PC-3 (cell line): ENCODE measurements at regions not wholly inside any gene's neighbourhood (a gene's known extent, or its start where the extent isn't known, plus 50 kb on each side); places are given as distances from the start of the nearest gene placed in this dataset.

Experiments used
- ATAC-seq: fragments of 200-7000 bp; cut with Tn5 transposase; 2 replicates; pipeline ENCODE4 v1.9.1; 2020; ENCODE audit warnings: mild to moderate bottlenecking, moderate library complexity
- BruUV-seq: library from RNA; stranded (reverse); fragments of 400-500 nt; replicated peaks from 2 replicates; lab custom pipeline; 2021; lab: Mats Ljungman, UMichigan
- CTCF ChIA-PET: fragments of 300-600 bp; sonication (Branson Sonifier 250); formaldehyde crosslinking; loops from one replicate; lab custom pipeline; 2022; ENCODE audit warnings: antibody characterized with exemption; lab: Charles Lee
- POLR2A ChIA-PET: fragments of 300-600 bp; sonication (Branson Sonifier 250); formaldehyde crosslinking; loops from one replicate; lab custom pipeline; 2022; ENCODE audit warnings: antibody characterized with exemption; ENCODE audit not compliant: unreplicated experiment; lab: Charles Lee
- DNase-seq: peaks from one replicate; pipeline ENCODE4 v3.0.0-alpha.2; 2015
- H2AFZ ChIP-seq: fragments of 300-600 bp; sonication (generic); 2 replicates; pipeline ENCODE4 v1.6.0; 2016; ENCODE audit warnings: antibody characterized with exemption, low read length
- H3F3A ChIP-seq: fragments of 300-600 bp; sonication (generic); one replicate; pipeline ENCODE4 v1.6.0; 2017; ENCODE audit warnings: antibody characterized with exemption, low read length, control low read depth, mild to moderate bottlenecking; ENCODE audit not compliant: unreplicated experiment
- H3K27ac ChIP-seq: fragments of 300-600 bp; sonication (generic); 2 replicates; pipeline ENCODE4 v1.5.1; 2016; ENCODE audit warnings: mild to moderate bottlenecking, low read length
- H3K27me3 ChIP-seq: fragments of 300-600 bp; sonication (generic); 2 replicates; pipeline ENCODE4 v1.6.1; 2016; ENCODE audit warnings: low read length, mixed read lengths
- H3K36me3 ChIP-seq: fragments of 300-600 bp; sonication (generic); 2 replicates; pipeline ENCODE4 v1.6.1; 2016; ENCODE audit warnings: low read depth, mixed run types, low read length, mixed read lengths
- H3K4me1 ChIP-seq: fragments of 300-600 bp; sonication (generic); 2 replicates; pipeline ENCODE4 v1.5.1; 2016; ENCODE audit warnings: low read length; ENCODE audit not compliant: insufficient read depth
- H3K4me2 ChIP-seq: fragments of 300-600 bp; sonication (generic); 2 replicates; pipeline ENCODE4 v1.6.0; 2016; ENCODE audit warnings: low read length
- H3K4me3 ChIP-seq: fragments of 300-600 bp; sonication (generic); 2 replicates; pipeline ENCODE4 v1.5.1; 2016; ENCODE audit warnings: mild to moderate bottlenecking, low read length, mixed read lengths
- H3K79me2 ChIP-seq: fragments of 300-600 bp; sonication (generic); 2 replicates; pipeline ENCODE4 v1.6.1; 2017; ENCODE audit warnings: low read length, mixed read lengths
- H3K9ac ChIP-seq: fragments of 300-600 bp; sonication (generic); 2 replicates; pipeline ENCODE4 v1.6.0; 2016; ENCODE audit warnings: mild to moderate bottlenecking, low read length
- H3K9me2 ChIP-seq: fragments of 300-600 bp; sonication (generic); replicated peaks from 2 replicates; pipeline ENCODE4 v1.6.1; 2016; ENCODE audit warnings: mixed run types, low read length, mixed read lengths
- H3K9me3 ChIP-seq: fragments of 300-600 bp; sonication (generic); 2 replicates; pipeline ENCODE4 v1.6.1; 2016; ENCODE audit warnings: low read length, mixed read lengths
- H4K20me1 ChIP-seq: fragments of 300-600 bp; sonication (generic); 2 replicates; pipeline ENCODE4 v1.6.1; 2016; ENCODE audit warnings: low read length, mixed read lengths
- EZH2 ChIP-seq: fragments of 300-600 bp; sonication (generic); IDR thresholded peaks from one replicate; pipeline ENCODE4 v1.6.1; 2017; ENCODE audit warnings: antibody characterized with exemption, mild to moderate bottlenecking, low read length; ENCODE audit not compliant: unreplicated experiment
- EZH2phosphoT487 ChIP-seq: fragments of 300-600 bp; sonication (generic); IDR thresholded peaks from 2 replicates; pipeline ENCODE4 v1.6.1; 2018; ENCODE audit warnings: mild to moderate bottlenecking, antibody characterized with exemption, low read length, borderline replicate concordance
- intact Hi-C: fragments of 100-400 bp; cut with micrococcal nuclease; formaldehyde crosslinking; loops from 2 replicates; pipeline ENCODE4 v1.9.0; 2023
- TF ChIP-seq, protein P1 (sequence below): fragments of 300-600 bp; sonication (generic); conservative IDR thresholded peaks from 2 replicates; pipeline ENCODE4 v1.5.1; 2017; ENCODE audit warnings: antibody characterized with exemption, low read depth, mild to moderate bottlenecking, low read length

DNA sequence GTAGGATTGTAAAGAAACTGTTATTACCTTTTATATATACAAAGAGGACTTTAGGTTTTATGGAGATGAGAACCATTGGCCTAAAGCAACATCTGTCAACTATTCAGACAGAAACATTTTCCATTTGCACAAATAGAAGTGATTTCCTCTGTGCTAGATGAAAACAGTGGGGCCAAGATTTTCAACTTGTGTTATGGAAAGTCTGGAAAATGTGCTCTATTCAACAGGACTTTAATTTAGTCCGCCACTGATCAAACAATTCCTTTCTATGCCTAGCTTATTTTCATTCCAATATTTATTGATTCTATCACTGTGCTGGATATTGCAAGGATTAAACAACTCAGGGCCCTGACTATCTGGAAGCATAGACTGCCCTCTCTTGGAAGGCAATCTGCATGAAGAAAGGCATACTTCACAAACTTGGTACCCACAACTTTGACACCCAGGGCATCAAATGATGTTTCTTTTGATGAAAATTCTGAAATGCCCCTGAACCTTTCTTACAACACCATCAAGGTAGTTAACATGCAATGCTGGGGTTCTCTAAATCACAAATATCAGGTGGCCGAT lies 126.6 kb upstream of the HMHB1 start:
- Histone ChIP-seq H3K9me2 (no peaks in the 10 kb centered on the region), H3K9ac (no peak overlapping the region), H3K27ac (no peak overlapping the region), H2AFZ (no peak overlapping the region), H3F3A (peaks cover 3% of the 10 kb centered on the region), H3K79me2 (no peaks in the 10 kb centered on the region), H3K4me3 (no peak overlapping the region), H3K4me2 (no peak overlapping the region), H3K4me1 (peaks cover 14% of the 10 kb centered on the region), H3K27me3 (no peaks in the 10 kb centered on the region), H3K9me3 (no peaks in the 10 kb centered on the region), H3K36me3 (no peaks in the 10 kb centered on the region), H4K20me1 (no peaks in the 10 kb centered on the region)
- POLR2A ChIA-PET, result no interaction called here
- intact Hi-C loops, result loop anchor here (2.0 to 10.0 kb wide), 4 partner anchors 139 to 371 kb away; no protein-coding TSS in a partner anchor
- ATAC-seq (no peak; the same call in 1 of the 2 replicates), DNase-seq (peak; percentile 25)
- TF ChIP-seq, protein P1, sequence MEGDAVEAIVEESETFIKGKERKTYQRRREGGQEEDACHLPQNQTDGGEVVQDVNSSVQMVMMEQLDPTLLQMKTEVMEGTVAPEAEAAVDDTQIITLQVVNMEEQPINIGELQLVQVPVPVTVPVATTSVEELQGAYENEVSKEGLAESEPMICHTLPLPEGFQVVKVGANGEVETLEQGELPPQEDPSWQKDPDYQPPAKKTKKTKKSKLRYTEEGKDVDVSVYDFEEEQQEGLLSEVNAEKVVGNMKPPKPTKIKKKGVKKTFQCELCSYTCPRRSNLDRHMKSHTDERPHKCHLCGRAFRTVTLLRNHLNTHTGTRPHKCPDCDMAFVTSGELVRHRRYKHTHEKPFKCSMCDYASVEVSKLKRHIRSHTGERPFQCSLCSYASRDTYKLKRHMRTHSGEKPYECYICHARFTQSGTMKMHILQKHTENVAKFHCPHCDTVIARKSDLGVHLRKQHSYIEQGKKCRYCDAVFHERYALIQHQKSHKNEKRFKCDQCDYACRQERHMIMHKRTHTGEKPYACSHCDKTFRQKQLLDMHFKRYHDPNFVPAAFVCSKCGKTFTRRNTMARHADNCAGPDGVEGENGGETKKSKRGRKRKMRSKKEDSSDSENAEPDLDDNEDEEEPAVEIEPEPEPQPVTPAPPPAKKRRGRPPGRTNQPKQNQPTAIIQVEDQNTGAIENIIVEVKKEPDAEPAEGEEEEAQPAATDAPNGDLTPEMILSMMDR, result peak; percentile 58
- no peak for TF ChIP-seq EZH2phosphoT487
- no peak for TF ChIP-seq EZH2
- BruUV-seq, result no TSS peak
- CTCF ChIA-PET, result no interaction called here

DNA sequence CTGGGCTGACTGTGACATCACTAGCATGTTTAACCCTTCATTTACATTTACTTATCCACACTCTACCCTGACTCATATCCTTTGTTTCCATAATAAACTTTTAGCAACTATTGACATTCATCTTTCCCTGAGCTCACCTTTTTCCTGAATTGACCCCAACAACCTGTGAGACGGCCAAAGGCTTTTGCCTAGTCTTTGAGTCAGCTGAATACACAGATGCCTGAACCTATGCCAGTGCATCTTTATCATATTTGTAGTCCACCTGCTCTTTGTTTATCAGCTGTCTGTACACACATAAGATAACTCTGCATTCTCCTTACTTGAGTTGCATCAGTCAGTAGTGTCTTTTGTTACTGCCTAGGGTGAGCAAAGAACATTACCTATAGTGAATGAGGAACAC lies 128.5 kb upstream of the HMHB1 start:
- no peaks in the 10 kb centered on the region for H3K9me2 ChIP-seq
- no peak overlapping the region for H3K4me2 ChIP-seq
- H3K4me3 ChIP-seq, result no peak overlapping the region
- no peak overlapping the region for H2AFZ ChIP-seq
- ChIA-PET CTCF (no interaction called here), POLR2A (interaction anchor here (0.9 kb wide), 1 partner anchor 279 kb away, joined by 8 read pairs; no protein-coding TSS in a partner anchor)
- DNase-seq (peak; percentile 86), ATAC-seq (peak; percentile 71)
- peaks cover 3% of the 10 kb centered on the region for H3F3A ChIP-seq
- H3K36me3 ChIP-seq, result no peaks in the 10 kb centered on the region
- no peaks in the 10 kb centered on the region for H3K9me3 ChIP-seq
- intact Hi-C loops, result loop anchor here (10.0 kb wide), 2 partner anchors 141 to 369 kb away; no protein-coding TSS in a partner anchor
- H4K20me1 ChIP-seq, result no peaks in the 10 kb centered on the region
- H3K79me2 ChIP-seq, result no peaks in the 10 kb centered on the region
- TF ChIP-seq, protein P1, result no peak
- no peak for TF ChIP-seq EZH2phosphoT487
- TF ChIP-seq EZH2, result no peak
- H3K9ac ChIP-seq, result no peak overlapping the region
- peaks cover 23% of the 10 kb centered on the region for H3K4me1 ChIP-seq
- no peaks in the 10 kb centered on the region for H3K27me3 ChIP-seq
- H3K27ac ChIP-seq, result 0 out of 2 replicates have a peak overlapping the region, but pooled peaks have one; percentile 61
- BruUV-seq, result no TSS peak

DNA sequence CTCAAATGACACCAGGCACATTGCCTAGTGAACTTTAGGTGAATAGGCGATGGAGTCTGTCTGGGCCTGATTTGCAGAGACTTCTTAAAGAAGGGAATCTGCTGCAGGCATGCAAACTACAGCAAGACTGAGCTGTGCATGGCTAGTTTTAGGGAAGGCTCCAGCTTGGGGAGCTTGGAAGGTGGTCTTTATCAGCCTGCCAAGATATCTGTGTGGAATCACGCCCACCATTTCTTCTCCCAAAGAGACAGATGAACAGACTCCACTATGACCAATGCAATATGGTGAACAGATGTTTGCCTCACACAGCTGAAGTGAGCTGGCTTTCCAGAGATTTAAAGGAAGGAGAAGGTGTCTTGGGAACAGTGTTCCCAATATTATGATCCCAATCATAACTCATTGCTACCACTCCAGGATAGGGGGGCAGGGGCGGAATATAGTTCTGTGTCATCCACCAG lies 129.0 kb upstream of the HMHB1 start:
- Histone ChIP-seq H3K4me2 (peak overlapping the region; percentile 30), H3K4me3 (no peak overlapping the region), H3K27me3 (no peaks in the 10 kb centered on the region), H4K20me1 (no peaks in the 10 kb centered on the region), H3K9me3 (no peaks in the 10 kb centered on the region), H3K4me1 (peaks cover 23% of the 10 kb centered on the region), H2AFZ (no peak overlapping the region), H3F3A (peaks cover 3% of the 10 kb centered on the region), H3K9me2 (no peaks in the 10 kb centered on the region), H3K79me2 (no peaks in the 10 kb centered on the region), H3K27ac (peak overlapping the region; percentile 61), H3K9ac (peak overlapping the region; percentile 17; the same call in 1 of the 2 replicates), H3K36me3 (no peaks in the 10 kb centered on the region)
- intact Hi-C loops, result loop anchor here (10.0 kb wide), 2 partner anchors 142 to 368 kb away; no protein-coding TSS in a partner anchor
- DNase-seq, result no peak
- no peak for TF ChIP-seq EZH2
- TF ChIP-seq, protein P1, result no peak
- TF ChIP-seq EZH2phosphoT487, result no peak
- no TSS peak for BruUV-seq
- ChIA-PET POLR2A (interaction anchor here (0.6 to 0.9 kb wide), 2 partner anchors 243 to 279 kb away, joined by 3 to 8 read pairs; no protein-coding TSS in a partner anchor), CTCF (no interaction called here)
- ATAC-seq, result no peak; the same call in 1 of the 2 replicates
